ENCODE measurements at regions not wholly inside any gene's neighbourhood (a gene's known extent, or its start where the extent isn't known, plus 50 kb on each side); places are given as distances from the start of the nearest gene placed in this dataset.
"Not testable (repeated sequence)": the region's sequence is repeated elsewhere in the genome, so short reads cannot be mapped to it uniquely, and the experiment has no call there.

DNA sequence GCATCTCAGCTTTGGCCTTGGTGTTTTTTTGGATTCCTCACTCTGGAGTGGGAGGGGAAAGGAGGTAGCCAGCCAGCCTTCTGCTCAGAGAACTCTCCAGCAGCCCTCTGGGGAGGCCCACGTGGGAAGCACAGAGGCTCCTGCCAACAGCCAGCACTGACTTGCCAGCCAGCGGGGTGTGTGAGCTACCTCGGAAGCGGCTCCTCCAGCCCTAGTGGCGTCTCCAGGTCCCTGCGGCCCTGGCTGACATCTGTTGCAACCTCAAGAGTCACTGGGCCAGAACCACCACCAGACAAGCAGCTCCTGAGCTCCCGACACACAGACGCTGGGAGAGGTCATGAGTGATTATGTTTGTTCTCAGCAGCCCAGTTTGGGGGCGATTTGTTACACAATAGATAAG lies 180.2 kb upstream of the FZD8 start:
- ATAC-seq (peak; percentile 92 to 99 (median 96)), DNase-seq (peak; percentile 67 to 86)
- Histone ChIP-seq H3K36me3 (no peaks in the 10 kb centered on the region), H3K27ac (peak overlapping the region in 1 of 10 donors; percentile 45), H3K27me3 (no peaks in the 10 kb centered on the region), H3K4me3 (no peak overlapping the region), H3K4me1 (peaks cover 0 to 17% (median 12%) of the 10 kb centered on the region in 9 donors), H3K9me3 (no peaks in the 10 kb centered on the region)
- intact Hi-C loops (cut with DNase I) = loop anchor here in 1 of 10 donors (5.0 kb wide), 1 partner anchor 365 kb away; no protein-coding TSS in a partner anchor
- TF ChIP-seq, protein P1, sequence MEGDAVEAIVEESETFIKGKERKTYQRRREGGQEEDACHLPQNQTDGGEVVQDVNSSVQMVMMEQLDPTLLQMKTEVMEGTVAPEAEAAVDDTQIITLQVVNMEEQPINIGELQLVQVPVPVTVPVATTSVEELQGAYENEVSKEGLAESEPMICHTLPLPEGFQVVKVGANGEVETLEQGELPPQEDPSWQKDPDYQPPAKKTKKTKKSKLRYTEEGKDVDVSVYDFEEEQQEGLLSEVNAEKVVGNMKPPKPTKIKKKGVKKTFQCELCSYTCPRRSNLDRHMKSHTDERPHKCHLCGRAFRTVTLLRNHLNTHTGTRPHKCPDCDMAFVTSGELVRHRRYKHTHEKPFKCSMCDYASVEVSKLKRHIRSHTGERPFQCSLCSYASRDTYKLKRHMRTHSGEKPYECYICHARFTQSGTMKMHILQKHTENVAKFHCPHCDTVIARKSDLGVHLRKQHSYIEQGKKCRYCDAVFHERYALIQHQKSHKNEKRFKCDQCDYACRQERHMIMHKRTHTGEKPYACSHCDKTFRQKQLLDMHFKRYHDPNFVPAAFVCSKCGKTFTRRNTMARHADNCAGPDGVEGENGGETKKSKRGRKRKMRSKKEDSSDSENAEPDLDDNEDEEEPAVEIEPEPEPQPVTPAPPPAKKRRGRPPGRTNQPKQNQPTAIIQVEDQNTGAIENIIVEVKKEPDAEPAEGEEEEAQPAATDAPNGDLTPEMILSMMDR (IDR thresholded peaks at IDR 0.05) = peak in 6 of 9 donors; percentile 9 to 55 (median 41)
- 27 to 41% methylated on average over 9 of the region's 9 CpGs for WGBS, 2 donors

DNA sequence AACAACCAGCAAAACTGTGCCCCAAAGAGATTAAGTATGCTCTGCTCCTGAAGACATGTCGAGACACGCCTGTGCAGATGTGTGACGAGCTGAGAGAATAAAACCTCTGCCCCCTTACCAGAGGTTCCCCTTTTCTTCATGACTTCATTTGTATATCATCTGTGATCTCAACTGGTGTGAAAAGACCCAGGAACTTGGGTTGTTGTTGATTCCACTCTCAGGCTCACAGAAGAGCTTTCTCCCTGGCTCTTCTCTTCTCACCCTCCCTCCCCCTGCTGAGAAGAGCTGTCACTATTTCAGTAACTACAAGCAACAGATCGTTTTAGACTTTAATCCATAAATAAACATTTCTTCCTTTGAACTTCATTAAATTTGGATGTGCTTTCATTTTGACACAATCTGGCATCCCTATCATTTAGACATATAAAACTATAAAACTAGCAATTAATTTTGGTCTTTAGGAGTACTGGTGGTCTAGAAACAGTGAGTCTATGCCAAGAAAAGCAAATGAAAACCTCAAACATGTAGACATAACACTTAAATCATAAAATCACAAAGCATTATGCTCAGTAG lies 179.3 kb upstream of the FZD8 start:
- DNase-seq (no peak), ATAC-seq (no peak)
- 67 to 72% methylated on average over 4 of the region's 4 CpGs for WGBS, 2 donors
- H3K27me3 ChIP-seq = no peaks in the 10 kb centered on the region
- H3K4me3 ChIP-seq = no peak overlapping the region
- TF ChIP-seq, protein P1 (IDR thresholded peaks at IDR 0.05) = no peak
- H3K27ac ChIP-seq = peak overlapping the region in 1 of 10 donors; percentile 36
- peaks cover 0 to 17% (median 12%) of the 10 kb centered on the region in 9 donors for H3K4me1 ChIP-seq
- H3K9me3 ChIP-seq = no peaks in the 10 kb centered on the region
- intact Hi-C loops (cut with DNase I) = loop anchor here in 1 of 10 donors (5.0 kb wide), 1 partner anchor 366 kb away; no protein-coding TSS in a partner anchor
- H3K36me3 ChIP-seq = no peaks in the 10 kb centered on the region

DNA sequence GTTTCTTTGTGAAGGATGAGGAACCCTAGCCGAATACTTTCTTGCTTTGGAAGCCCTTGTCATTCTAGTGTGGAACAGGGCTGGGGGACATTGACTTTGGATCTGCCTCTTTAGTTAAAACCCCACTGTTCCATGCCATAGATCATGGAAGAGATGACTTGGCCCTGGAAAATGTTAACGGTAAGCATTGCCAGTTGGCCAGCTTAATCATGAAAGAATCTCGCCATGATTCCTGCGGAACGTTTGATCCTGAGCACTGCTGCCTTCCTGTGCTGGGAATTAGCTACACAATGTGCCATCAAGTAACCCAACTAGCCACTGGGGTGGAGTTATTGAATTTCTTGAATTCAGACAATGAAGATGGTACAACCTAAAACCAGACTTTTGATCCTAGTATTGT lies 177.6 kb upstream of the FZD8 start:
- ATAC-seq = no peak
- TF ChIP-seq, protein P1 (IDR thresholded peaks at IDR 0.05) = no peak
- WGBS, 2 donors = 84 to 92% methylated on average over 5 of the region's 5 CpGs

DNA sequence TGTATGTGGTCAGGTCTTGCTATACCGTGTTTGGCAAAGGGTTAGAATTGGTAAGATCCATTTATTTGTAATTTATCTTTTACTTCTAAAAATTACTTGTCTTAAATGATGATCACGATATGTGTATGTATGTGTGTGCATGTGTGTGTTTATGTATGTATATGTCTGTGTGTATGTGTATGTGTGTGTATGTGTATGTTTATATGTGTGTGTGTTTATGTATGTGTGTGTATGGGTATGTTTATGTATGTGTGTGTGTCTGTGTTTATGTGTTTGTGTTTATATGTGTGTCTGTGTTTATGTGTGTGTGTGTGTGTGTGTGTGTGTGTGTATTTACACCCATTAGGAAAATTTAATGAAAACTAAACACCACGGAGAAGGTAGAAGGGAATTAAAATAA lies 176.9 kb upstream of the FZD8 start:
- TF ChIP-seq, protein P1 (IDR thresholded peaks at IDR 0.05) = no peak
- WGBS, 2 donors = 95 to 96% methylated on average over 3 of the region's 3 CpGs
- intact Hi-C loops (cut with DNase I) = no loop called here
- H3K9me3 ChIP-seq = no peaks in the 10 kb centered on the region
- H3K36me3 ChIP-seq = no peaks in the 10 kb centered on the region
- peaks cover 0 to 17% (median 12%) of the 10 kb centered on the region in 9 donors for H3K4me1 ChIP-seq
- no peak for DNase-seq
- H3K27ac ChIP-seq = no peak overlapping the region
- no peak for ATAC-seq
- no peak overlapping the region for H3K4me3 ChIP-seq
- H3K27me3 ChIP-seq = no peaks in the 10 kb centered on the region

More for the DNA sequence above, 177.6 kb upstream of the FZD8 start:
- Histone ChIP-seq H3K27me3 (no peaks in the 10 kb centered on the region), H3K4me1 (peaks cover 0 to 17% (median 12%) of the 10 kb centered on the region in 9 donors), H3K36me3 (no peaks in the 10 kb centered on the region), H3K4me3 (no peak overlapping the region), H3K9me3 (no peaks in the 10 kb centered on the region), H3K27ac (no peak overlapping the region)
- DNase-seq = no peak
- intact Hi-C loops (cut with DNase I) = loop anchor here in 1 of 10 donors (5.0 kb wide), 1 partner anchor 368 kb away; no protein-coding TSS in a partner anchor

DNA sequence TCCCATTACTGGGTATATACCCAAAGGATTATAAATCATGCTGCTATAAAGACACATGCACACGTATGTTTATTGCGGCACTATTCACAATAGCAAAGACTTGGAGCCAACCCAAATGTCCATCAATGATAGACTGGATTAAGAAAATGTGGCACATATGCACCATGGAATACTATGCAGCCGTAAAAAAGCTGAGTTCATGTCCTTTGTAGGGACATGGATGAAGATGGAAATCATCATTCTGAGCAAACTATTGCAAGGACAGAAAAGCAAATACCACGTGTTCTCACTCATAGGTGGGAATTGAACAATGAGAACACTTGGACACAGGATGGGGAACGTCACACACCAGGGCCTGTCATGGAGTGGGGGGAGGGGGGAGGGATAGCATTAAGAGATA lies 175.0 kb upstream of the FZD8 start:
- ATAC-seq; intact Hi-C loops (cut with DNase I); H3K27ac ChIP-seq; DNase-seq; H3K4me3 ChIP-seq; H3K27me3 ChIP-seq; H3K9me3 ChIP-seq; H3K36me3 ChIP-seq: not testable (repeated sequence)
- H3K4me1 ChIP-seq = peaks cover 0 to 12% (median 7%) of the 10 kb centered on the region in 9 donors
- WGBS, 2 donors = 92% methylated on average over 3 of the region's 5 CpGs

Data from heart right ventricle (tissue), 16 donors.